GM10266 (cell line): ENCODE measurements at regions not wholly inside any gene's neighbourhood (a gene's known extent, or its start where the extent isn't known, plus 50 kb on each side); places are given as distances from the start of the nearest gene placed in this dataset.

Source experiments
- DNase-seq: peaks from one replicate; pipeline ENCODE4 v3.0.0; 2012; ENCODE audit errors: extremely low spot score
- TF ChIP-seq, protein P1 (sequence below): IDR thresholded peaks from 2 replicates; pipeline ENCODE4 v1.5.1; 2012; ENCODE audit warnings: mild to moderate bottlenecking, low read depth; ENCODE audit not compliant: control insufficient read depth, insufficient read depth; ENCODE audit errors: missing control alignments

DNA sequence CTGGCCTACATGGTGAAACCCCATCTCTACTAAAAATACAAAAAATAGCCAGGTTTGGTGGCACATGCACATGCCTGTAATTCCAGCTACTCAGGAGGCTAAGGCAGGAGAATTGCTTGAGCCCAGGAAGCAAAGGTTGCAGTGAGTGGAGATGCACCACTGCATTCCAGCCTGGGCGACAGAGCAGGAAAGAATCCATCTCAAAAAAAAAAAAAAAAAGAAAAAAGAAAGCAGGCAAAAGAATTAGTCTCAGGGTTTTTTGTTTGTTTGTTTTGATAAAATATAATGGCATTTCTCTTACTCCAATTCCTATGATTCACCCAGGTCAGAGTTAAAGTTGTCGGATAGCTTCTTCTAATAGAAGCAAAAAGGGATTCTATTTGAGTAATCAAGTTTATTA lies 67.0 kb upstream of the ATG10 start:
- no peak for DNase-seq
- TF ChIP-seq, protein P1, sequence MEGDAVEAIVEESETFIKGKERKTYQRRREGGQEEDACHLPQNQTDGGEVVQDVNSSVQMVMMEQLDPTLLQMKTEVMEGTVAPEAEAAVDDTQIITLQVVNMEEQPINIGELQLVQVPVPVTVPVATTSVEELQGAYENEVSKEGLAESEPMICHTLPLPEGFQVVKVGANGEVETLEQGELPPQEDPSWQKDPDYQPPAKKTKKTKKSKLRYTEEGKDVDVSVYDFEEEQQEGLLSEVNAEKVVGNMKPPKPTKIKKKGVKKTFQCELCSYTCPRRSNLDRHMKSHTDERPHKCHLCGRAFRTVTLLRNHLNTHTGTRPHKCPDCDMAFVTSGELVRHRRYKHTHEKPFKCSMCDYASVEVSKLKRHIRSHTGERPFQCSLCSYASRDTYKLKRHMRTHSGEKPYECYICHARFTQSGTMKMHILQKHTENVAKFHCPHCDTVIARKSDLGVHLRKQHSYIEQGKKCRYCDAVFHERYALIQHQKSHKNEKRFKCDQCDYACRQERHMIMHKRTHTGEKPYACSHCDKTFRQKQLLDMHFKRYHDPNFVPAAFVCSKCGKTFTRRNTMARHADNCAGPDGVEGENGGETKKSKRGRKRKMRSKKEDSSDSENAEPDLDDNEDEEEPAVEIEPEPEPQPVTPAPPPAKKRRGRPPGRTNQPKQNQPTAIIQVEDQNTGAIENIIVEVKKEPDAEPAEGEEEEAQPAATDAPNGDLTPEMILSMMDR, result no peak

DNA sequence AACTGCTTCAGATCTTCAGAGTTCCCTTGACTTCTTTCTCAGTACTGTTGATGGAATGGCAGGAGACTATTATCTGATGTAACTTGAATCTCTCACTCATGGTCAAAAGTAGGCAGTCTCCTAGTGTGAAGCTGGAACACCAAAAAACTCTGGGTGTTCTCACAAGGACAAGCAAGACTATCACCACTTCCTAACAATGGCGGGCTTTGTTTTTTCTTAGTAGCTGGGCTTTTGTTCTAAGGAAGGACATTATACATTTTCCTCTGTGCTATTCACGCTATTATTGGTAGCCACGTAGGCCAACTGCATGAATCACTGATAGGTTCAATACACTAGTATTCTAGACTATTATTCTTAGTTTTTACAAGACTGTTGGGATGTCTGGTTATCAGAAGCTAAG lies 67.7 kb upstream of the ATG10 start:
- TF ChIP-seq, protein P1, result no peak
- no peak for DNase-seq

DNA sequence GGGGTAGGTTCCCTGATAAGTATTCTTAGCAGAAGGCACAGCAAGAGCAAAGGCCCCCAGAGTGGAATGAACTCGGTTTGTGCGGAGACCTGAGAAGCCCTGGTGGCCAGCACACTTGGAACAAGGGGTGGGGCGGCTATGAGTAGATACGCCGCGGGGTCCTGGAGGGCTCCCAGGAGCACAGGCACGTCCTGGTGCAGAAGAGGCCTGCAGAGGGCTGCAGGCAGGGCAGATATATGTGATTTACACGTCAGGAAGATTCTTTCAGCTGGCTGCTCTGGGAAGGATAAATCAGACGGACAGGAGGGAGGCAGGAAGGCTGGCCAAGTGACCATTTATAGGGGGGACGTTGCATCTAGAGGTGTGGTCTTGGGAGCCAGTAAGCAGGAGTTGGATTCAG lies 70.2 kb upstream of the ATG10 start:
- TF ChIP-seq, protein P1, result no peak
- DNase-seq, result no peak

DNA sequence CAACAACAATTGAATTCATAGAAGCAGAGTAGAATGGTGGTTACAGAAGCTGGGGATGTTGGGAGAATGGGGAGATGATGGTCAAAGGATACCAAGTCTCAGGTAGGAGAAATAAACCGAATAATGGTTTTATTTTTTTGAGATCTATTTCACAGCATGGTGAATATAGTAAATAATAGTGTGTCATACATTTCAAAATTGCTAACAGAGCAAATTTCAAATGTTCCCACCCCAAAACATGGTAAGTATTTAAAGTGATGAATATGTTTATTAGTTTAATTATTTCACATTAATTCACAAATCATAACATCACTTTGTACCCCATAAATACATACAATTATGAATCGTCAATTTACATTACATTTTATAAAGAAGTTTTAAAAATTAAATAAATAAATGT lies 72.7 kb upstream of the ATG10 start:
- no peak for DNase-seq
- TF ChIP-seq, protein P1, result no peak

DNA sequence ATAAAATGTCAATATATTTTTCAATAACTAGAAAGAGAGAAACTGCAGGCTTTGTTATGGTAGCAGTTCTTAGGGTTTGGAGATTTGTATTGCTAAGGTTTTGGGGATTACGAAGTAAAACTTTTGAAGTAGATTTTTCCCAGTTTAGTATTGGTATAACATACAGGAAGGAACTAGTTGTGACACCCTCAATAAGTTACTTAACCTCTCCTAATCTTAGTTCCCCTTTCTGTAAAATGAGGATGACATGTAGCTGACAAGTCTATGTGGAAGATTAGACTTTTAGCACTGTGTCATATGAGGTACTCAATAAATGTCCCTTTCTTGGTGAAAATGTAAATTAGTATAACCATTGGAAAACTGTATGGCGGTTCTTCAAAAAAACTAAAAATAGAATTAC lies 73.4 kb upstream of the ATG10 start:
- TF ChIP-seq, protein P1, result no peak
- DNase-seq, result no peak

DNA sequence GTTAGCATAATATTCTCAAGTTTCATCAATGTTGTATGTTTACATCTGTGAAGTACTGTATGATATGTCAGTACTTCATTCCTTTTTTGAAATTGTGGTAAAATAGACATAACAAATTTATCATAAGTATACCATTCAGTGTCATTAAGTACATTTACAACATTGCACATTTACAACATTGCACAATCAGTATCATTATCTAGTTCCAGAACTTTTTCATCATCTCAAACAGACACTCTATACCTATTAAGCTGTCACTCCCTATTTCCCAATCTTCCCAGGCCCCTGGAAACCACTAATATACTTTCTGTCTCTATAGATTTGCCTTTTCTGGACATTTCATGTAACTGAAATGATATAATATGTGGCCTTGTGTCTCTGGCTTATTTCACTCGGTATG lies 75.1 kb upstream of the ATG10 start:
- TF ChIP-seq, protein P1, result no peak
- no peak for DNase-seq

DNA sequence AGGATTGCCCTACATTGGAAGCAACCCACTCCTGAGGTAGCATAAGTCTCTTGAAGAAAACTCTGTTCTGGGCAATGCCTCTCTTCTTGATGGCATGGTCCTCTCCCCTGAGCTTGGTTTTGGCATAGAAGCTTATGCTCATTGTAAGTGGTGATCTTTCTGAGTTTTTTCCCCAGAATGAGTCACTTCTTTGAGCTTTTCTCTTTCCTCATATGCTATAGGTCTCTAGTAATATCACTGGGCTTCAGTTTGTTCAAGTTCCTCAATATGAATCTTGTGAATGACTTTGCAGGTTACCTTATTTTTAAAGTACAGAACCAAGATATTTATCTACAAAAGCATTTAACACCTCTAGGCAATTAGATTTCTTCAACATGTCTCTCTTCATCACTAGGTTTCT lies 76.5 kb upstream of the ATG10 start:
- TF ChIP-seq, protein P1, result no peak

More for the DNA sequence above, 76.5 kb upstream of the ATG10 start:
- DNase-seq, result no peak
